Ammon's horn (tissue), 1 donor: ENCODE measurements at regions not wholly inside any gene's neighbourhood (a gene's known extent, or its start where the extent isn't known, plus 50 kb on each side); places are given as distances from the start of the nearest gene placed in this dataset.

Experiments
- DNase-seq: peaks from one replicate; pipeline ENCODE4 v3.0.0-alpha.2; 2016; ENCODE audit warnings: low spot score

GRCh38 chr10:118501171-118501570, 94.3 kb downstream of the PRLHR start:
- DNase-seq, result no peak

GRCh38 chr10:118500477-118501104, 94.9 kb downstream of the PRLHR start:
- DNase-seq, result no peak

- no peak for DNase-seq
Observed at GRCh38 chr10:118499186-118499585, 96.3 kb downstream of the PRLHR start.

GRCh38 chr10:118498623-118499022, 96.8 kb downstream of the PRLHR start:
- DNase-seq, result no peak

- no peak for DNase-seq
Observed at GRCh38 chr10:118497227-118497626, 98.2 kb downstream of the PRLHR start.

GRCh38 chr10:118496525-118496924, 98.9 kb downstream of the PRLHR start:
- no peak for DNase-seq

GRCh38 chr10:118495499-118495898, 99.9 kb downstream of the PRLHR start:
- no peak for DNase-seq

- DNase-seq, result no peak
Observed at GRCh38 chr10:118491055-118491454, 104.4 kb downstream of the PRLHR start.

GRCh38 chr10:118488710-118489497, 106.5 kb downstream of the PRLHR start:
- no peak for DNase-seq

- no peak for DNase-seq
Observed at GRCh38 chr10:118485641-118486040, 109.8 kb downstream of the PRLHR start.

- DNase-seq, result no peak
Observed at GRCh38 chr10:118484152-118484871, 111.1 kb downstream of the PRLHR start.

- no peak for DNase-seq
Observed at GRCh38 chr10:118483496-118483895, 112.0 kb downstream of the PRLHR start.

GRCh38 chr10:118482393-118483331, 112.8 kb downstream of the PRLHR start:
- DNase-seq, result no peak

GRCh38 chr10:118481871-118482270, 113.6 kb downstream of the PRLHR start:
- no peak for DNase-seq

- DNase-seq, result no peak
Observed at GRCh38 chr10:118475214-118475613, 120.2 kb downstream of the PRLHR start.

- peak; percentile 21 for DNase-seq
Observed at GRCh38 chr10:118474111-118474510, 121.3 kb downstream of the PRLHR start.

GRCh38 chr10:118473305-118473960, 122.0 kb downstream of the PRLHR start:
- no peak for DNase-seq

- DNase-seq, result no peak
Observed at GRCh38 chr10:118472415-118473304, 122.8 kb downstream of the PRLHR start.

- no peak for DNase-seq
Observed at GRCh38 chr10:118471863-118472262, 123.6 kb downstream of the PRLHR start.

- DNase-seq, result no peak
Observed at GRCh38 chr10:118470470-118470869, 125.0 kb downstream of the PRLHR start.
